BJ (cell line): ENCODE measurements at regions not wholly inside any gene's neighbourhood (a gene's known extent, or its start where the extent isn't known, plus 50 kb on each side); places are given as distances from the start of the nearest gene placed in this dataset.

Experiments used
- CTCF ChIA-PET: fragments of 350-600 bp; formaldehyde crosslinking; extraction: SDS; loops from one replicate; lab custom pipeline; 2021; ENCODE audit warnings: antibody characterized with exemption, inconsistent platforms; lab: Yijun Ruan, JAX
- POLR2A ChIA-PET: fragments of 300-600 bp; sonication (Branson Sonifier 250); formaldehyde crosslinking; extraction: SDS; loops from one replicate; lab custom pipeline; 2021; ENCODE audit warnings: antibody characterized with exemption; lab: Charles Lee
- DNase-seq: peaks from one replicate; pipeline ENCODE4 v3.0.0-alpha.2; 2011; ENCODE audit warnings: low read depth
- H3K27me3 ChIP-seq: 2 replicates; pipeline ENCODE4 v1.6.0; 2011; ENCODE audit warnings: low read length; ENCODE audit not compliant: control insufficient read depth, insufficient read depth
- H3K36me3 ChIP-seq: 2 replicates; pipeline ENCODE4 v1.5.1; 2011; ENCODE audit warnings: low read length; ENCODE audit not compliant: control insufficient read depth, insufficient read depth
- H3K4me3 ChIP-seq: 2 replicates; pipeline ENCODE4 v1.5.1; 2011; ENCODE audit warnings: low read depth, mild to moderate bottlenecking, control low read depth, low read length
- TF ChIP-seq, protein P1 (sequence below): IDR thresholded peaks from 2 replicates; pipeline ENCODE4 v1.5.1; 2011; ENCODE audit warnings: low read depth, mild to moderate bottlenecking, control low read depth, inconsistent platforms, low read length, moderate library complexity; ENCODE audit not compliant: insufficient read depth

DNA sequence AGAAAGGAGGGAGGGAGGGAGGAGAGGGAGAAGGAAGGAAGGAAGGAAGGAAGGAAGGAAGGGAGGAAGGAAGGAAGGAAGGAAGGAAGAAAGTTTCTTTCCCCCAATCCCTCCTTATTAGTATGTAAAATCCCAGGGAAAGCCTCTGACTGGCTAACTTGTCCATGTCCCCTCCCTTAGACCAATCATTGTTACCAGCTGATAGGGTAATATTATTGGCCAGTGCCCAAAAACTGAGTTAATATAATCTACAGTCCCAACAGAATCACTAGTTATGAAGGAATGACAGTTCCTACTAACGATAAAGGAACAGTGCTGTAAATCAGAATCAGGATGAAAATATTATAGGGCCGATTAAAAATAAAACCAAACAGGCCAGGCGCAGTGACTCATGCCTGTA, 53.6 kb upstream of the CCNG1 start:
- ChIA-PET CTCF (no interaction called here), POLR2A (no interaction called here)
- H3K4me3 ChIP-seq = no peak overlapping the region
- no peaks in the 10 kb centered on the region for H3K36me3 ChIP-seq
- no peak for DNase-seq
- H3K27me3 ChIP-seq = no peaks in the 10 kb centered on the region
- TF ChIP-seq, protein P1, sequence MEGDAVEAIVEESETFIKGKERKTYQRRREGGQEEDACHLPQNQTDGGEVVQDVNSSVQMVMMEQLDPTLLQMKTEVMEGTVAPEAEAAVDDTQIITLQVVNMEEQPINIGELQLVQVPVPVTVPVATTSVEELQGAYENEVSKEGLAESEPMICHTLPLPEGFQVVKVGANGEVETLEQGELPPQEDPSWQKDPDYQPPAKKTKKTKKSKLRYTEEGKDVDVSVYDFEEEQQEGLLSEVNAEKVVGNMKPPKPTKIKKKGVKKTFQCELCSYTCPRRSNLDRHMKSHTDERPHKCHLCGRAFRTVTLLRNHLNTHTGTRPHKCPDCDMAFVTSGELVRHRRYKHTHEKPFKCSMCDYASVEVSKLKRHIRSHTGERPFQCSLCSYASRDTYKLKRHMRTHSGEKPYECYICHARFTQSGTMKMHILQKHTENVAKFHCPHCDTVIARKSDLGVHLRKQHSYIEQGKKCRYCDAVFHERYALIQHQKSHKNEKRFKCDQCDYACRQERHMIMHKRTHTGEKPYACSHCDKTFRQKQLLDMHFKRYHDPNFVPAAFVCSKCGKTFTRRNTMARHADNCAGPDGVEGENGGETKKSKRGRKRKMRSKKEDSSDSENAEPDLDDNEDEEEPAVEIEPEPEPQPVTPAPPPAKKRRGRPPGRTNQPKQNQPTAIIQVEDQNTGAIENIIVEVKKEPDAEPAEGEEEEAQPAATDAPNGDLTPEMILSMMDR = no peak

DNA sequence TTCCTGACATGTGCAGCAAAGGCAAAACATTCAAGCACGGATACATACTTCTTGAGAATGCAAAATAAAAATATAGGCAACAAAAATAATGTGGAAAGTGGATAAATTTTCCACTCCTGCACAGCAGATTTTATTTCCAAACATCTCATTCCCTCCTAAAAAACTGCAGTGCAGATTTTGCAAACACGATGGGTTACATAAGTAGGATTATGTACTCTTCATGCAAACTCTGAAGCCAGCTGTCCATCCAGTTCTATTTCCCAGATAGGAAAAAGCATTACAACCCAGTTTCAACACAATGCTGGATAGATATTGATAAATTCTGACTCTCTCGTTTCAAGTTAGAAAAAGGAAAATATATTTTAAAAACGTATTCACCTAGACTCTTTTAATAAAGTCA, 52.7 kb upstream of the CCNG1 start:
- CTCF ChIA-PET = no interaction called here

DNA sequence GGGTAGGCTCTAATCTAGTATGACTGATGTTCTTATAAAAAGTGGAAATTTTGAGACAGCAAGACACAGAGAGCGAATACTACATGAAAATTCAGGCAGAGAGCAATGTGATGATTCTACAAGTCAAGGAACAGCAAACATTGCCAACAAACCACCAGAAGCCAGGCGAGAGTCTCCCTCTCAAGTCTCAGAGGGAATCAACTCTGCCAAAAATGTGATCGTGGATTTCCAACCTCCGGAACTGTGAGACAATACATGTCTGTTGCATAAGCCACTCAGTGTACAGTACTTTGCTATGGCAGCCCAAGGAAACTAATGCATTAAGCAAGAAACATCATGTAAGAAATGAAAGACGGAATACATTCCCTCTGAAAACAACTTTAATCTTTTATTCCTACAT, 52.1 kb upstream of the CCNG1 start:
- ChIA-PET CTCF (no interaction called here), POLR2A (no interaction called here)
- no peaks in the 10 kb centered on the region for H3K27me3 ChIP-seq
- TF ChIP-seq, protein P1 = no peak
- no peak overlapping the region for H3K4me3 ChIP-seq
- H3K36me3 ChIP-seq = no peaks in the 10 kb centered on the region
- no peak for DNase-seq

More for the DNA sequence above, 52.7 kb upstream of the CCNG1 start:
- Histone ChIP-seq H3K4me3 (no peak overlapping the region), H3K27me3 (no peaks in the 10 kb centered on the region), H3K36me3 (no peaks in the 10 kb centered on the region)
- DNase-seq = no peak
- POLR2A ChIA-PET = no interaction called here
- TF ChIP-seq, protein P1 = no peak

DNA sequence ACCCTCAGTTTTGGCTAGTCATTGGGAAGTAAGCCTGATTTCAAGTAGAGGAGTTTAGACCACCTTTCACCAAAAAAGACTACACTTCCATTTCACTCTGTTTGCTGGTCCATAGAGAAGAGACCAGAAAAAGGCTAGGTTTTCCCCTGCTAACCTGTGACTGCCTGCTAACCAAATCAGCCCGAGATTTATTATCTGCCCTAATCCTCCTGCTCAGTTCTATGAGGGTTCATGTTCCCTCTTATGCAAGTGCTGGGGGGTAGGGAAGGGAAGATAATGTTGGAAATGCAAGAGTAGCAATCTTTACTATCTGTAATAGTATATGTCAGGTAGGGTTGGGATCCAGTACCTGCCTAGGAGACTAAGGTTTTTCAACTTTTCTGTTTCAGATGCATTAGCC, 51.6 kb upstream of the CCNG1 start:
- no peaks in the 10 kb centered on the region for H3K27me3 ChIP-seq
- CTCF ChIA-PET = no interaction called here

DNA sequence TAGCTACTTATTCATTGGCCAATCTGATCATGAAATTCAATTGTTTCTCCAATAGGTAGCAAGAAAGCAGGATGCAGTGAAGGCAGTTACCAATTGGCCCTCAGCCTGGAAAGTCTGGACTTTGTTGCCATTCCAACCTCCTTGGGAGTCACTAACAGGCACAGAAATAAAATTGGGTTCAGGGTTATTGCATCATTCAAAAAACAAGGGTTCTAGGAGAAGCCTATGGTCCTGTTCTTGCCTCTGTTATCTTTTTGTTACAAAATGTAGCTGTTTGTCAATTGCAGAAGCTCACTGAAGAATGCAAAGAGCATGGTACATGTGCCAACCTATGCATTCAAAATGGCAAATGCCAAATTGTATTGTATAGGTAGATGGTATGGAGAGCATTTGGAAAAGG, 51.0 kb upstream of the CCNG1 start:
- ChIA-PET POLR2A (no interaction called here), CTCF (no interaction called here)
- H3K36me3 ChIP-seq = no peaks in the 10 kb centered on the region
- no peak overlapping the region for H3K4me3 ChIP-seq
- no peak for DNase-seq
- no peaks in the 10 kb centered on the region for H3K27me3 ChIP-seq
- TF ChIP-seq, protein P1 = no peak

More for the DNA sequence above, 51.6 kb upstream of the CCNG1 start:
- DNase-seq = no peak
- H3K36me3 ChIP-seq = no peaks in the 10 kb centered on the region
- H3K4me3 ChIP-seq = no peak overlapping the region
- POLR2A ChIA-PET = no interaction called here
- TF ChIP-seq, protein P1 = no peak
